Tibial nerve (tissue), 4 donors: ENCODE measurements at regions not wholly inside any gene's neighbourhood (a gene's known extent, or its start where the extent isn't known, plus 50 kb on each side); places are given as distances from the start of the nearest gene placed in this dataset.

Source experiments
- EP300 ChIP-seq, 2 donors: sonication (generic); formaldehyde crosslinking; IDR thresholded peaks; one replicate each; pipeline ENCODE4 v1.6.1; 2017; ENCODE audit warnings: antibody characterized with exemption in 2 of 2, mild to moderate bottlenecking in 1 of 2
- POLR2A ChIP-seq, 2 donors: fragments of 450-650 bp; IDR thresholded peaks; one replicate each; pipeline ENCODE4 v1.6.1; 2017; ENCODE audit warnings: antibody characterized with exemption in 2 of 2, mild to moderate bottlenecking in 2 of 2, moderate library complexity in 2 of 2
- TF ChIP-seq, protein P1 (sequence below), 5 experiments: fragments of 200-600 bp in 3 of 5; fragments of 450-650 bp in 2 of 5; sonication (generic) in 3 of 5; IDR thresholded peaks; one replicate each; pipeline ENCODE4 v1.5.1; 2016 to 2019; ENCODE audit warnings: antibody characterized with exemption in 5 of 5, mild to moderate bottlenecking in 3 of 5, moderate library complexity in 2 of 5

- TF ChIP-seq, protein P1, sequence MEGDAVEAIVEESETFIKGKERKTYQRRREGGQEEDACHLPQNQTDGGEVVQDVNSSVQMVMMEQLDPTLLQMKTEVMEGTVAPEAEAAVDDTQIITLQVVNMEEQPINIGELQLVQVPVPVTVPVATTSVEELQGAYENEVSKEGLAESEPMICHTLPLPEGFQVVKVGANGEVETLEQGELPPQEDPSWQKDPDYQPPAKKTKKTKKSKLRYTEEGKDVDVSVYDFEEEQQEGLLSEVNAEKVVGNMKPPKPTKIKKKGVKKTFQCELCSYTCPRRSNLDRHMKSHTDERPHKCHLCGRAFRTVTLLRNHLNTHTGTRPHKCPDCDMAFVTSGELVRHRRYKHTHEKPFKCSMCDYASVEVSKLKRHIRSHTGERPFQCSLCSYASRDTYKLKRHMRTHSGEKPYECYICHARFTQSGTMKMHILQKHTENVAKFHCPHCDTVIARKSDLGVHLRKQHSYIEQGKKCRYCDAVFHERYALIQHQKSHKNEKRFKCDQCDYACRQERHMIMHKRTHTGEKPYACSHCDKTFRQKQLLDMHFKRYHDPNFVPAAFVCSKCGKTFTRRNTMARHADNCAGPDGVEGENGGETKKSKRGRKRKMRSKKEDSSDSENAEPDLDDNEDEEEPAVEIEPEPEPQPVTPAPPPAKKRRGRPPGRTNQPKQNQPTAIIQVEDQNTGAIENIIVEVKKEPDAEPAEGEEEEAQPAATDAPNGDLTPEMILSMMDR (IDR thresholded peaks at IDR 0.05): no peak
- TF ChIP-seq EP300 (IDR thresholded peaks at IDR 0.05) (no peak), POLR2A (IDR thresholded peaks at IDR 0.05) (no peak)
These were observed 437.1 kb downstream of the HTR7 start for GRCh38 chr10:90420637-90421318.
